Neural progenitor cell (in vitro differentiated cells): ENCODE measurements at regions not wholly inside any gene's neighbourhood (a gene's known extent, or its start where the extent isn't known, plus 50 kb on each side); places are given as distances from the start of the nearest gene placed in this dataset.
A peak's percentile ranks its signal among the peaks of the same experiment; 100 is the strongest.

Experiments used
- DNase-seq: peaks from one replicate; pipeline ENCODE4 v3.0.0-alpha.2; 2016; ENCODE audit warnings: low spot score
- H2AFZ ChIP-seq: fragments of 200-600 bp; sonication (generic); replicated peaks from 2 replicates; pipeline ENCODE4 v1.6.1; 2016; ENCODE audit warnings: antibody characterized with exemption
- H3F3A ChIP-seq: fragments of 200-600 bp; sonication (generic); 2 replicates; pipeline ENCODE4 v1.6.1; 2016; ENCODE audit warnings: antibody characterized with exemption, low read depth
- H3K27ac ChIP-seq: fragments of 200-600 bp; sonication (generic); 2 replicates; pipeline ENCODE4 v1.5.1; 2016; ENCODE audit warnings: mild to moderate bottlenecking
- H3K27me3 ChIP-seq: fragments of 200-600 bp; sonication (generic); 2 replicates; pipeline ENCODE4 v1.6.1; 2016; ENCODE audit warnings: mild to moderate bottlenecking, moderate library complexity
- H3K36me3 ChIP-seq: fragments of 200-600 bp; sonication (generic); 2 replicates; pipeline ENCODE4 v1.5.1; 2016
- H3K4me1 ChIP-seq: fragments of 200-600 bp; sonication (generic); 2 replicates; pipeline ENCODE4 v1.6.1; 2016; ENCODE audit warnings: mixed run types
- H3K4me2 ChIP-seq: fragments of 200-600 bp; sonication (generic); 2 replicates; pipeline ENCODE4 v1.6.1; 2016
- H3K4me3 ChIP-seq: fragments of 200-600 bp; sonication (generic); 2 replicates; pipeline ENCODE4 v1.5.1; 2016
- H3K79me2 ChIP-seq: fragments of 200-600 bp; sonication (generic); 2 replicates; pipeline ENCODE4 v1.6.1; 2016; ENCODE audit warnings: low read depth
- H3K9ac ChIP-seq: fragments of 200-600 bp; sonication (generic); 2 replicates; pipeline ENCODE4 v1.6.1; 2016
- H3K9me3 ChIP-seq: fragments of 200-600 bp; sonication (generic); 2 replicates; pipeline ENCODE4 v1.5.1; 2016; ENCODE audit warnings: low read depth
- H4K20me1 ChIP-seq: fragments of 200-600 bp; sonication (generic); 2 replicates; pipeline ENCODE4 v1.6.1; 2016; ENCODE audit warnings: low read depth
- H3K27ac Mint-ChIP-seq: 3 replicates; pipeline ENCODE4 v1.8.0; 2021; ENCODE audit warnings: mixed read lengths
- H3K27me3 Mint-ChIP-seq: 2 replicates; pipeline ENCODE4 v1.8.0; 2022; ENCODE audit warnings: low read depth, mild to moderate bottlenecking, inconsistent platforms, moderate library complexity, mixed read lengths; ENCODE audit not compliant: insufficient read depth
- H3K36me3 Mint-ChIP-seq: 3 replicates; pipeline ENCODE4 v1.8.0; 2021; ENCODE audit warnings: mixed read lengths
- H3K4me1 Mint-ChIP-seq: 3 replicates; pipeline ENCODE4 v1.8.0; 2021; ENCODE audit warnings: mixed read lengths
- H3K4me3 Mint-ChIP-seq: 3 replicates; pipeline ENCODE4 v1.8.0; 2021; ENCODE audit warnings: mild to moderate bottlenecking, moderate library complexity, mixed read lengths
- H3K9me3 Mint-ChIP-seq: 3 replicates; pipeline ENCODE4 v1.8.0; 2020; ENCODE audit warnings: mixed read lengths
- EZH2 ChIP-seq: fragments of 200-600 bp; sonication (generic); IDR thresholded peaks from 2 replicates; pipeline ENCODE4 v1.6.1; 2017; ENCODE audit warnings: antibody characterized with exemption, mild to moderate bottlenecking, moderate library complexity
- EZH2phosphoT487 ChIP-seq: fragments of 200-600 bp; sonication (generic); IDR thresholded peaks from 2 replicates; pipeline ENCODE4 v1.6.1; 2017; ENCODE audit warnings: antibody characterized with exemption
- TF ChIP-seq, protein P1 (sequence below): fragments of 200-600 bp; sonication (generic); IDR thresholded peaks from 2 replicates; pipeline ENCODE4 v1.5.1; 2017; ENCODE audit warnings: antibody characterized with exemption, mild to moderate bottlenecking

DNA sequence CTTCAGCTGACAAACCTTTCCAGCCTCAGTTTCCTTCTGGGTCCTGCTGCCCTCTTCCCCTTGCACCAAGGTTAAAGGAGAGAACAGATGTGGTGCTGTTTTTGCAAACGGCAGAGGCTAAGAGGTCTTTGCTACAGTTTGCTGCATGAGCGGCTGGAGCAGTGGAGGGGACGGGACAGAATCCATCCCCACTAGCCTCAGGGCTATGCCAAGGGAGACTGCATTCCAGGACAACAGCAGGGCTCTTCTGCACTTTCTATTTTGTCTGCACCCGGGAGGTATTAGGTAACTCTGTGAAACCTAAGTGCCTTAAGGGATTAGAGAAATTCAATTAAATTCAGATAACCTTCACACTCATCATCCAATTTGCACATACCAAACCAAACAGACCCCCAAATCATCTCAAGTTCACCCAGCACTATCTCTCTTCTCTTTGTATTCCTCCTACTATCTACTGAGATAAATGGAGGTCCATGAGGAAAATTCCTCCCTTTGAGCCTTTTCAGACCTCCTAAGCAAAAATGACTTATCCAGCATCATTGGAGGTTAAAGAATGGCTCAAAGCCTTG lies 103.8 kb upstream of the VRK1 start:
- Histone ChIP-seq H3K27me3 (peaks cover 42% of the 10 kb centered on the region), H3K9ac (no peak overlapping the region), H3K4me1 (peaks cover 15% of the 10 kb centered on the region), H3K4me3 (no peak overlapping the region), H4K20me1 (no peaks in the 10 kb centered on the region), H3F3A (peaks cover 11% of the 10 kb centered on the region), H3K79me2 (no peaks in the 10 kb centered on the region), H2AFZ (no peak overlapping the region), H3K27ac (no peak overlapping the region), H3K36me3 (no peaks in the 10 kb centered on the region), H3K4me2 (peak overlapping the region; percentile 50), H3K9me3 (no peaks in the 10 kb centered on the region)
- H3K27ac Mint-ChIP-seq, result no peak overlapping the region
- no peaks in the 10 kb centered on the region for H3K36me3 Mint-ChIP-seq
- H3K4me1 Mint-ChIP-seq, result peaks cover 32% of the 10 kb centered on the region
- H3K4me3 Mint-ChIP-seq, result no peak overlapping the region
- peak; percentile 16 for DNase-seq
- H3K9me3 Mint-ChIP-seq, result no peaks in the 10 kb centered on the region
- peaks cover 3% of the 10 kb centered on the region for H3K27me3 Mint-ChIP-seq
- TF ChIP-seq, protein P1, sequence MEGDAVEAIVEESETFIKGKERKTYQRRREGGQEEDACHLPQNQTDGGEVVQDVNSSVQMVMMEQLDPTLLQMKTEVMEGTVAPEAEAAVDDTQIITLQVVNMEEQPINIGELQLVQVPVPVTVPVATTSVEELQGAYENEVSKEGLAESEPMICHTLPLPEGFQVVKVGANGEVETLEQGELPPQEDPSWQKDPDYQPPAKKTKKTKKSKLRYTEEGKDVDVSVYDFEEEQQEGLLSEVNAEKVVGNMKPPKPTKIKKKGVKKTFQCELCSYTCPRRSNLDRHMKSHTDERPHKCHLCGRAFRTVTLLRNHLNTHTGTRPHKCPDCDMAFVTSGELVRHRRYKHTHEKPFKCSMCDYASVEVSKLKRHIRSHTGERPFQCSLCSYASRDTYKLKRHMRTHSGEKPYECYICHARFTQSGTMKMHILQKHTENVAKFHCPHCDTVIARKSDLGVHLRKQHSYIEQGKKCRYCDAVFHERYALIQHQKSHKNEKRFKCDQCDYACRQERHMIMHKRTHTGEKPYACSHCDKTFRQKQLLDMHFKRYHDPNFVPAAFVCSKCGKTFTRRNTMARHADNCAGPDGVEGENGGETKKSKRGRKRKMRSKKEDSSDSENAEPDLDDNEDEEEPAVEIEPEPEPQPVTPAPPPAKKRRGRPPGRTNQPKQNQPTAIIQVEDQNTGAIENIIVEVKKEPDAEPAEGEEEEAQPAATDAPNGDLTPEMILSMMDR, result no peak
- TF ChIP-seq EZH2 (no peak), EZH2phosphoT487 (no peak)

DNA sequence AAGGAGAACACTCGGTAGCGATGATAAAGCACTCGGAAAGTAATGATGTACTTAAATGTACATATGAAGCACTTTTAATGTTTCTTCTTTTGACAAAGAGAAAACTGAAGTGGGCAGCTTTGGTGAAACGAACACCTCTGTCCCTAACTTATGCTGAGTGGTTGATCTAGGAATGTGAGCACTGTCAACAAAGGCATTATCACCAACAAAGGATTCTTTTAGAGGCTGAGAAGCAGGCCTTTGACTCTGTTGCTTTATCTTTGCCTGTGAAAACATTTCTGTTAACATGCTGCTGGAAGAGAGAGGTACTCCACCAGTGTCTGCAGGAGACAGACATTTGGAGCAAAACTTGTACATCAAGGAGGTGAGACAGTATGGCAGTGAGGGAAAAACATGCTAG lies 103.2 kb upstream of the VRK1 start:
- Histone ChIP-seq H3K9me3 (no peaks in the 10 kb centered on the region), H3K27ac (no peak overlapping the region), H3K27me3 (peaks cover 36% of the 10 kb centered on the region), H4K20me1 (no peaks in the 10 kb centered on the region), H3K79me2 (no peaks in the 10 kb centered on the region), H3K36me3 (no peaks in the 10 kb centered on the region), H3K4me1 (peaks cover 15% of the 10 kb centered on the region), H3K9ac (no peak overlapping the region), H3K4me3 (no peak overlapping the region), H2AFZ (no peak overlapping the region), H3F3A (peaks cover 11% of the 10 kb centered on the region), H3K4me2 (peak overlapping the region; percentile 50)
- H3K4me3 Mint-ChIP-seq, result no peak overlapping the region
- TF ChIP-seq, protein P1, result no peak
- TF ChIP-seq EZH2phosphoT487 (no peak), EZH2 (no peak)
- peaks cover 3% of the 10 kb centered on the region for H3K27me3 Mint-ChIP-seq
- no peak overlapping the region for H3K27ac Mint-ChIP-seq
- H3K9me3 Mint-ChIP-seq, result no peaks in the 10 kb centered on the region
- H3K36me3 Mint-ChIP-seq, result no peaks in the 10 kb centered on the region
- H3K4me1 Mint-ChIP-seq, result peaks cover 32% of the 10 kb centered on the region
- DNase-seq, result peak; percentile 49

DNA sequence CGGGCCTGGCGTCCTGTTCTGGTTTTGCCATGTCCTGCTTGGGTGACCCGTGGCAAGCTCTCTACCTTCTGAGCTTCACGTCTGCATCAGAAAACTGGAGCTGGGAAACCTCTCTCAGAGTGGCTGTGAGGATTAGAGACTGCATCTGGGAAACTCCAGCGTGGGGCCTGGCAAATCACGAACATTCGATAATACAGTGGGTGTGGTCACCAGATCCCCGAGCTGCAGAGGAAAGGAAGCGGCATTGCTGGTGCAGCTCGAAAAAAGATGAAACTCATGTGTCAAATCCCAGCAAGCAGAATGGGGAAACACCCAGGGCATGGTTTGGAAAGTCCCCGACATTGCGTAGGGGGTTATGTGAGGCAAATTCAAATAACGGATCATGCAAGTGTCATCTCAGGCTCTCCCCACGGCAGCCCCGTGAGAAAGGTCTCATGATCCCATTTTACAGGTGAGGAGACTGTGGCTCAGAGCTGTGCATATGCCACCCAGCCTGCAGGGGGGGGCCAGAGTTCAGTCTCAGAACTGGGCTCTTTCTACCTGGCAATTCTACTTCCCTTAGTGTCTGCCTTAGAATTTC lies 98.1 kb upstream of the VRK1 start:
- H3K4me1 Mint-ChIP-seq, result peaks cover 17% of the 10 kb centered on the region
- Histone ChIP-seq H3K9ac (no peak overlapping the region), H3K4me1 (peaks cover 5% of the 10 kb centered on the region), H2AFZ (no peak overlapping the region), H3K4me3 (no peak overlapping the region), H3K79me2 (no peaks in the 10 kb centered on the region), H3K27me3 (peaks cover 3% of the 10 kb centered on the region), H3K9me3 (no peaks in the 10 kb centered on the region), H4K20me1 (no peaks in the 10 kb centered on the region), H3K36me3 (no peaks in the 10 kb centered on the region), H3K27ac (no peak overlapping the region), H3F3A (peaks cover 5% of the 10 kb centered on the region), H3K4me2 (no peak overlapping the region)
- peaks cover 6% of the 10 kb centered on the region for H3K27me3 Mint-ChIP-seq
- no peak for TF ChIP-seq EZH2phosphoT487
- TF ChIP-seq, protein P1, result peak; percentile 19
- DNase-seq, result no peak
- no peak overlapping the region for H3K27ac Mint-ChIP-seq
- H3K36me3 Mint-ChIP-seq, result peaks cover 3% of the 10 kb centered on the region
- H3K4me3 Mint-ChIP-seq, result no peak overlapping the region
- no peaks in the 10 kb centered on the region for H3K9me3 Mint-ChIP-seq
